Hindlimb muscle (tissue), 1 donor: ENCODE measurements at regions not wholly inside any gene's neighbourhood (a gene's known extent, or its start where the extent isn't known, plus 50 kb on each side); places are given as distances from the start of the nearest gene placed in this dataset.

ENCODE experiments used
- DNase-seq: peaks from one replicate; pipeline ENCODE4 v3.0.0-alpha.2; 2013

GRCh38 chr2:12507295-12507694, 209.4 kb upstream of the TRIB2 start:
- DNase-seq, result no peak

- DNase-seq, result no peak
Observed at GRCh38 chr2:12510070-12510469, 206.7 kb upstream of the TRIB2 start.

- no peak for DNase-seq
Observed at GRCh38 chr2:12513339-12513738, 203.4 kb upstream of the TRIB2 start.

GRCh38 chr2:12514168-12514567, 202.6 kb upstream of the TRIB2 start:
- no peak for DNase-seq

- no peak for DNase-seq
Observed at GRCh38 chr2:12514631-12515437, 201.9 kb upstream of the TRIB2 start.

GRCh38 chr2:12515871-12516270, 200.9 kb upstream of the TRIB2 start:
- DNase-seq, result no peak

- DNase-seq, result no peak
Observed at GRCh38 chr2:12533337-12534005, 183.3 kb upstream of the TRIB2 start.

- DNase-seq, result no peak
Observed at GRCh38 chr2:12534646-12535263, 182.0 kb upstream of the TRIB2 start.

- DNase-seq, result no peak
Observed at GRCh38 chr2:12536976-12537375, 179.8 kb upstream of the TRIB2 start.

GRCh38 chr2:12538138-12538694, 178.5 kb upstream of the TRIB2 start:
- DNase-seq, result no peak

- DNase-seq, result no peak
Observed at GRCh38 chr2:12539336-12539735, 177.4 kb upstream of the TRIB2 start.

GRCh38 chr2:12539776-12540562, 176.8 kb upstream of the TRIB2 start:
- no peak for DNase-seq

- no peak for DNase-seq
Observed at GRCh38 chr2:12543076-12543977, 173.4 kb upstream of the TRIB2 start.

GRCh38 chr2:12543978-12544558, 172.7 kb upstream of the TRIB2 start:
- no peak for DNase-seq

GRCh38 chr2:12547566-12548170, 169.1 kb upstream of the TRIB2 start:
- no peak for DNase-seq

GRCh38 chr2:12548906-12549305, 167.8 kb upstream of the TRIB2 start:
- no peak for DNase-seq

GRCh38 chr2:12549641-12550040, 167.1 kb upstream of the TRIB2 start:
- no peak for DNase-seq

- no peak for DNase-seq
Observed at GRCh38 chr2:12552092-12552491, 164.6 kb upstream of the TRIB2 start.

- DNase-seq, result no peak
Observed at GRCh38 chr2:12554224-12555011, 162.3 kb upstream of the TRIB2 start.
